Transverse colon (tissue), 4 donors: ENCODE measurements at regions not wholly inside any gene's neighbourhood (a gene's known extent, or its start where the extent isn't known, plus 50 kb on each side); places are given as distances from the start of the nearest gene placed in this dataset.

Experiments
- DNase-seq: peaks from one replicate; pipeline ENCODE4 v3.0.0-alpha.2; 2019
- H3K27ac ChIP-seq, 4 donors: fragments of 200-600 bp; sonication (generic); 2 replicates each; pipeline ENCODE4 v1.5.1; 2016 to 2018; ENCODE audit warnings: inconsistent platforms in 4 of 4
- H3K27me3 ChIP-seq: fragments of 200-600 bp; sonication (generic); 2 replicates; pipeline ENCODE4 v1.5.1; 2017; ENCODE audit warnings: inconsistent platforms
- H3K36me3 ChIP-seq, 4 donors: fragments of 200-600 bp; sonication (generic); 2 replicates each; pipeline ENCODE4 v1.5.1; 2017 to 2019; ENCODE audit warnings: inconsistent platforms in 4 of 4
- H3K4me1 ChIP-seq, 4 donors: fragments of 200-600 bp; sonication (generic); 2 replicates each; pipeline ENCODE4 v1.5.1; 2017 to 2020; ENCODE audit warnings: inconsistent platforms in 4 of 4
- H3K4me3 ChIP-seq, 4 donors: fragments of 200-600 bp; sonication (generic); 1 replicate in 1 of 4; 2 replicates in 3 of 4; pipeline versions ENCODE4 v1.5.1 to v1.6.1; 2017 to 2019; ENCODE audit warnings: inconsistent platforms in 4 of 4
- H3K9me3 ChIP-seq, 2 donors: fragments of 200-600 bp; sonication (generic); 2 replicates each; pipeline ENCODE4 v1.5.1; 2017 to 2019; ENCODE audit warnings: inconsistent platforms in 2 of 2
- EP300 ChIP-seq: sonication (generic); formaldehyde crosslinking; IDR thresholded peaks from one replicate; pipeline ENCODE4 v1.6.1; 2017; ENCODE audit warnings: antibody characterized with exemption, low read depth
- POLR2A ChIP-seq: fragments of 450-650 bp; IDR thresholded peaks from one replicate; pipeline ENCODE4 v1.6.1; 2016; ENCODE audit warnings: antibody characterized with exemption, mild to moderate bottlenecking, moderate library complexity
- POLR2AphosphoS5 ChIP-seq, 3 donors: sonication (generic); formaldehyde crosslinking; IDR thresholded peaks; one replicate each; pipeline ENCODE4 v1.6.1; 2016; ENCODE audit warnings: antibody characterized with exemption in 3 of 3
- WGBS, 2 donors: methylation state at CpG; one replicate each; pipeline ENCODE4 v1.1.5; 2018; ENCODE audit warnings: low coverage in 1 of 2; 5-methylcytosine and 5-hydroxymethylcytosine counted together
- in situ Hi-C, 4 donors: fragments of 200-750 bp; cut with MboI; loops; one replicate each; pipeline versions ENCODE4 v1.15.0 to v1.15.1; 2017; ENCODE audit warnings: low sequenced_read_pairs in 3 of 4, low pct_ligation_motif_present in 1 of 4, low pct_unique_long_range_greater_than_20kb in 1 of 4
- intact Hi-C: fragments of 100-400 bp; cut with DNase I; formaldehyde crosslinking; loops from one replicate; pipeline ENCODE4 v1.15.1; 2023; ENCODE audit warnings: low total_unique reads
- TF ChIP-seq, protein P1 (sequence below), 5 experiments: fragments of 200-600 bp in 3 of 5; fragments of 450-650 bp in 2 of 5; sonication (generic) in 3 of 5; IDR thresholded peaks; 1 replicate in 2 of 5; 2 replicates in 3 of 5; pipeline ENCODE4 v1.5.1; 2016 to 2017; ENCODE audit warnings: antibody characterized with exemption in 5 of 5, inconsistent platforms in 3 of 5, mild to moderate bottlenecking in 2 of 5, moderate library complexity in 1 of 5

DNA sequence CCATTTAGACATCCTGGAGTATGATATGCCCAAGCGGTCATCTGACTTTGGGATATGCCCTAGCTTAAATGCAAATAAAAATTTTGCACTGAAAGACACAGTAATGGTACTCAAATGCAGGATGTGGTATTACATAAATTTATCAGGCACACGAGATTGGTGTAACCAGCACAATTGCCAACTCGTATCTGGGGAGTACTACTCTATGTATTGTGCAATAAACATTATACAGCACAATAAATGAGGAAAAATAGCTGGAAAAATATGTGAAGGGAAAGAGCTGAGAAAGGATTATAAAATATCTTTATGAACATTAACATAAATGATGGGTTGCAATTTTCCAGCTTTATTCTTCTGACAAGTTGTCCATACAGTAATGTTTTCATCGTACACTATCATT is 505.5 kb upstream of the TENM3 start:
- no peak for DNase-seq
- no peaks in the 10 kb centered on the region for H3K27me3 ChIP-seq
- no peaks in the 10 kb centered on the region for H3K4me1 ChIP-seq
- no peak overlapping the region for H3K4me3 ChIP-seq
- 53 to 61% methylated on average over 4 of the region's 4 CpGs for WGBS, 2 donors
- H3K9me3 ChIP-seq: no peaks in the 10 kb centered on the region
- no peaks in the 10 kb centered on the region for H3K36me3 ChIP-seq
- no peak overlapping the region for H3K27ac ChIP-seq
- intact Hi-C loops (no loop called here), in situ Hi-C loops (no loop called here)
- TF ChIP-seq, protein P1, sequence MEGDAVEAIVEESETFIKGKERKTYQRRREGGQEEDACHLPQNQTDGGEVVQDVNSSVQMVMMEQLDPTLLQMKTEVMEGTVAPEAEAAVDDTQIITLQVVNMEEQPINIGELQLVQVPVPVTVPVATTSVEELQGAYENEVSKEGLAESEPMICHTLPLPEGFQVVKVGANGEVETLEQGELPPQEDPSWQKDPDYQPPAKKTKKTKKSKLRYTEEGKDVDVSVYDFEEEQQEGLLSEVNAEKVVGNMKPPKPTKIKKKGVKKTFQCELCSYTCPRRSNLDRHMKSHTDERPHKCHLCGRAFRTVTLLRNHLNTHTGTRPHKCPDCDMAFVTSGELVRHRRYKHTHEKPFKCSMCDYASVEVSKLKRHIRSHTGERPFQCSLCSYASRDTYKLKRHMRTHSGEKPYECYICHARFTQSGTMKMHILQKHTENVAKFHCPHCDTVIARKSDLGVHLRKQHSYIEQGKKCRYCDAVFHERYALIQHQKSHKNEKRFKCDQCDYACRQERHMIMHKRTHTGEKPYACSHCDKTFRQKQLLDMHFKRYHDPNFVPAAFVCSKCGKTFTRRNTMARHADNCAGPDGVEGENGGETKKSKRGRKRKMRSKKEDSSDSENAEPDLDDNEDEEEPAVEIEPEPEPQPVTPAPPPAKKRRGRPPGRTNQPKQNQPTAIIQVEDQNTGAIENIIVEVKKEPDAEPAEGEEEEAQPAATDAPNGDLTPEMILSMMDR (IDR thresholded peaks at IDR 0.05): no peak
- TF ChIP-seq POLR2AphosphoS5 (IDR thresholded peaks at IDR 0.05) (no peak), POLR2A (no peak), EP300 (no peak)

DNA sequence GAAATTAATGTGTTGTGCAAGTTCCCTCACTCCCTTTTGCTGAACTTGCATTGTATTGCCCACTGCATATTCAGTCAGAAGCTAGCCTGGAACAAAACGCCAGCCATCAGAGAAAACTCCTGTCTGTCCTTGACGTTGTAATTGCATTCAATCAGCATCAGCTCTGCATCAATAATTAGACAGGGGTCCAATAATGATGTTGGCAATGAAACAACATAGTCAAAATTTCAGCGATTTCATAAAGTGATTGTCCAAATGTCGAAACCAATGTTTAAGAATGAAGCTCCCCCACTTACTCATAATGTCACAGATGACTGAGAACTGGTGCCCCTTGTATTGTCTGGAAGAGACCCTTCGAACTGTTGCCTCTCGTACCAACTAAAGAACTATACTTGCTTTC is 504.2 kb upstream of the TENM3 start:
- Histone ChIP-seq H3K4me3 (no peak overlapping the region), H3K27ac (no peak overlapping the region), H3K27me3 (no peaks in the 10 kb centered on the region), H3K9me3 (no peaks in the 10 kb centered on the region), H3K36me3 (no peaks in the 10 kb centered on the region), H3K4me1 (no peaks in the 10 kb centered on the region)
- TF ChIP-seq POLR2A (no peak), POLR2AphosphoS5 (IDR thresholded peaks at IDR 0.05) (no peak), EP300 (no peak)
- TF ChIP-seq, protein P1 (IDR thresholded peaks at IDR 0.05): no peak
- intact Hi-C loops: no loop called here
- WGBS, 2 donors: 78 to 80% methylated on average over 4 to 6 of the region's 6 CpGs
- DNase-seq: no peak
- in situ Hi-C loops: no loop called here

DNA sequence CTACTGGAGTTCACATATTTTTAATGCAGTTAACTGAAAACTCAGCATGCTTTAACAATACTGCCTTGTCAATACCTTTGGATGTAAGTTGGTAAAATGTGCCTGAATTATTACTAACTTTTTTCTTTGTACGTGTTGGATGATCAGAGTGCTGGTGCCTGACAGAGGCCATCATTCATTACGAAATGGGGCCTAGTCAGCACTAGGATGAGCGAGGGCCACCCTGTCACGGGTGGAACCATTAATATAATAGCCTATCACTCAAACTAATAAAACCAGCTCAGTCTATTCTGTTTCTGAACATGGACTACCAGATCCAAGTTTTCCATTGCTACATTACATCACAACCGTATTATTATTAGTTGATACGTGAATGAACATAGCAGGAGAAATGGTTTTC is 501.7 kb upstream of the TENM3 start:
- no peak overlapping the region for H3K4me3 ChIP-seq
- no peaks in the 10 kb centered on the region for H3K9me3 ChIP-seq
- in situ Hi-C loops (no loop called here), intact Hi-C loops (no loop called here)
- no peaks in the 10 kb centered on the region for H3K36me3 ChIP-seq
- H3K27ac ChIP-seq: no peak overlapping the region
- 83 to 89% methylated on average over 6 of the region's 6 CpGs for WGBS, 2 donors
- H3K4me1 ChIP-seq: no peaks in the 10 kb centered on the region
- no peaks in the 10 kb centered on the region for H3K27me3 ChIP-seq
- DNase-seq: no peak
- TF ChIP-seq POLR2AphosphoS5 (IDR thresholded peaks at IDR 0.05) (no peak), EP300 (no peak), POLR2A (no peak)
- TF ChIP-seq, protein P1 (IDR thresholded peaks at IDR 0.05): no peak

DNA sequence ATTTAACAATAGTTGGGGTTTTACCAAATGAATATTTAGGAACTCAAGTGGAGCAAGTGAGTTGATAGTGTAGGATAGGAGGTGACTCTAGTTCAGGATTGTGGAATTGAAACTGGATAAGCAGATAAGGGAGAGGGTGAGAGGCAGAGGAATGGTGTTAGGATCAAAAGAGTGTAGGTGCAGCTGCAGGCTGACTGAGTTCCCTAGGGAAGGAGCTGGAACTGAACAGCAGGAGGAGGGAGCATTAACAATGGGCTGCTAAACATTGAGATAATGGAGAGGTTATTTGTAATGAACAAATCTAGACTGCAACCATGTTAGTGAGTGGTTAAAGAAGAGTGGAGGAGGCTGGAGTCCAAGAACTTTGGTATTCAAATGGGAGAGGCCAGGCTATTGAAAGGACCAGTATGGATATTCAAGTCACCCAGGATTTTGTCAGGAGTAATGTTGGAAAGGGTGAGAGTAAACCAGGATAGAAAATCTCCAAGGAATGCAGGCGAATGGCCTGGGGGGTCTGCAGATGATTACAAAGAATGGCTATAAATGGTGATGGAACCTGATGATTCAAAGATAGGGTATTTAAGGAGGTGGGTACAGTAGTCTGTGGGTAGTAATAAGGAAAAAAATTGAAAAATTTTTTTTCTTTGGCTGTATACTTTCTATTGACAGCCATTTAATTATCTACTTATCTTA is 497.1 kb upstream of the TENM3 start:
- Histone ChIP-seq H3K36me3 (no peaks in the 10 kb centered on the region), H3K27me3 (no peaks in the 10 kb centered on the region), H3K4me1 (no peaks in the 10 kb centered on the region), H3K4me3 (no peak overlapping the region), H3K9me3 (no peaks in the 10 kb centered on the region), H3K27ac (no peak overlapping the region)
- WGBS, 2 donors: 86 to 91% methylated on average over 1 of the region's 1 CpG
- intact Hi-C loops (no loop called here), in situ Hi-C loops (no loop called here)
- TF ChIP-seq EP300 (no peak), POLR2A (no peak), POLR2AphosphoS5 (IDR thresholded peaks at IDR 0.05) (no peak)
- TF ChIP-seq, protein P1 (IDR thresholded peaks at IDR 0.05): no peak
- no peak for DNase-seq
